Activated CD4-positive, alpha-beta T cell treated with anti-CD3 and anti-CD28 coated beads, Interleukin-2, Interleukin-4, amounts not matched to agents 100 ng/mL and 50 ng/mL, durations not matched to agents 16 hours and 8 hours (primary cell): ENCODE measurements at regions not wholly inside any gene's neighbourhood (a gene's known extent, or its start where the extent isn't known, plus 50 kb on each side); places are given as distances from the start of the nearest gene placed in this dataset.

Experiments used
- DNase-seq: peaks from one replicate; pipeline ENCODE4 v3.0.0-alpha.2; 2020; ENCODE audit warnings: low spot score

GRCh38 chr17:69949973-69950695, 124.9 kb upstream of the KCNJ16 start:
- DNase-seq: no peak

- no peak for DNase-seq
Observed at GRCh38 chr17:69950701-69951418, 124.2 kb upstream of the KCNJ16 start.

- no peak for DNase-seq
Observed at GRCh38 chr17:69954241-69954925, 120.6 kb upstream of the KCNJ16 start.

GRCh38 chr17:69958063-69958462, 117.0 kb upstream of the KCNJ16 start:
- DNase-seq: no peak

GRCh38 chr17:69959283-69959682, 115.7 kb upstream of the KCNJ16 start:
- DNase-seq: no peak

GRCh38 chr17:69960755-69961154, 114.3 kb upstream of the KCNJ16 start:
- no peak for DNase-seq

GRCh38 chr17:69961501-69962145, 113.4 kb upstream of the KCNJ16 start:
- DNase-seq: peak; percentile 0

GRCh38 chr17:69962436-69962995, 112.5 kb upstream of the KCNJ16 start:
- DNase-seq: no peak

GRCh38 chr17:69967910-69968411, 107.1 kb upstream of the KCNJ16 start:
- no peak for DNase-seq

GRCh38 chr17:69969897-69970296, 105.1 kb upstream of the KCNJ16 start:
- DNase-seq: no peak

GRCh38 chr17:69972251-69972650, 102.8 kb upstream of the KCNJ16 start:
- no peak for DNase-seq

- DNase-seq: no peak
Observed at GRCh38 chr17:69975808-69976207, 99.2 kb upstream of the KCNJ16 start.

GRCh38 chr17:69978056-69978646, 96.9 kb upstream of the KCNJ16 start:
- DNase-seq: no peak

GRCh38 chr17:69981441-69981840, 93.6 kb upstream of the KCNJ16 start:
- DNase-seq: no peak

GRCh38 chr17:69995476-69995875, 79.5 kb upstream of the KCNJ16 start:
- DNase-seq: no peak

- DNase-seq: no peak
Observed at GRCh38 chr17:69997332-69997731, 77.7 kb upstream of the KCNJ16 start.

- DNase-seq: no peak
Observed at GRCh38 chr17:69999253-69999652, 75.8 kb upstream of the KCNJ16 start.

GRCh38 chr17:70006159-70006558, 68.9 kb upstream of the KCNJ16 start:
- DNase-seq: no peak

- DNase-seq: no peak
Observed at GRCh38 chr17:70011750-70012149, 63.3 kb upstream of the KCNJ16 start.

GRCh38 chr17:70013911-70014310, 61.1 kb upstream of the KCNJ16 start:
- DNase-seq: no peak

GRCh38 chr17:70017112-70017511, 57.9 kb upstream of the KCNJ16 start:
- DNase-seq: no peak

GRCh38 chr17:70017941-70018340, 57.1 kb upstream of the KCNJ16 start:
- no peak for DNase-seq
